ENCODE measurements at regions not wholly inside any gene's neighbourhood (a gene's known extent, or its start where the extent isn't known, plus 50 kb on each side); places are given as distances from the start of the nearest gene placed in this dataset.

- Histone ChIP-seq H3K4me2 (ENCODE audit: insufficient read depth in 1 of 2, low read depth in 2 of 2, low read length in 2 of 2) (no peak overlapping the region), H3K9me3 (ENCODE audit: insufficient read depth in 2 of 2, low read depth in 1 of 2, low read length in 1 of 2) (peaks cover 11 to 14% of the 10 kb centered on the region in 2 experiments), H4K5ac (ENCODE audit: insufficient read length, low read depth, low read length) (no peak overlapping the region), H3K79me2 (ENCODE audit: control insufficient read depth in 1 of 2, insufficient read depth in 2 of 2, low read length in 2 of 2) (no peaks in the 10 kb centered on the region), H3K18ac (ENCODE audit: extremely low read depth, low read length) (no peak overlapping the region), H3K27me3 (replicated peaks in 1 of 4; ENCODE audit: control insufficient read depth in 3 of 4, extremely low read depth in 1 of 4, insufficient read depth in 3 of 4, low read length in 3 of 4) (no peaks in the 10 kb centered on the region), H3K4me3 (ENCODE audit: extremely low read depth in 1 of 4, insufficient read depth in 2 of 4, low read depth in 3 of 4, low read length in 4 of 4) (no peak overlapping the region), H3K9ac (replicated peaks in 1 of 4; ENCODE audit: extremely low read depth in 1 of 4, low read depth in 3 of 4, low read length in 3 of 4) (no peak overlapping the region), H4K20me1 (replicated peaks in 1 of 2; ENCODE audit: control insufficient read depth in 1 of 2, insufficient read depth in 2 of 2, low read length in 2 of 2) (no peaks in the 10 kb centered on the region), H2BK20ac (ENCODE audit: low read length) (no peak overlapping the region), H3K23ac (ENCODE audit: insufficient read length) (no peak overlapping the region), H2BK5ac (ENCODE audit: low read depth, low read length) (no peak overlapping the region), H2AK5ac (ENCODE audit: low read depth, low read length) (no peak overlapping the region), H2BK15ac (ENCODE audit: low read length) (no peak overlapping the region), H3K14ac (ENCODE audit: insufficient read length) (no peak overlapping the region), H4K91ac (replicated peaks; ENCODE audit: insufficient read length, low read length) (no peak overlapping the region), H3K79me1 (ENCODE audit: low read depth, low read length) (no peaks in the 10 kb centered on the region), H4K8ac (ENCODE audit: extremely low read depth, insufficient read depth, low read length) (no peak overlapping the region), H3K4me1 (replicated peaks in 1 of 4; ENCODE audit: control insufficient read depth in 3 of 4, insufficient read depth in 4 of 4, low read length in 3 of 4) (peaks cover 0 to 3% (median 0%) of the 10 kb centered on the region in 4 experiments; a peak in 1 of 7 replicates), H2BK12ac (ENCODE audit: low read depth, low read length) (no peak overlapping the region), H2BK120ac (replicated peaks; ENCODE audit: low read depth, low read length) (no peak overlapping the region), H3K36me3 (ENCODE audit: control insufficient read depth in 2 of 4, insufficient read depth in 4 of 4, low read length in 3 of 4) (0 out of 8 replicates have a peak, but pooled peaks cover 0 to 2% (median 1%) of the 10 kb centered on the region in 4 experiments), H3K4ac (replicated peaks; ENCODE audit: insufficient read length, low read depth, low read length) (no peak overlapping the region), H3K56ac (replicated peaks; ENCODE audit: insufficient read length, low read depth, low read length) (no peak overlapping the region), H3K27ac (ENCODE audit: low read depth, low read length) (no peak overlapping the region), H3K23me2 (ENCODE audit: low read depth, low read length) (no peaks in the 10 kb centered on the region), H2AFZ (ENCODE audit: low read length) (no peak overlapping the region)
- ChIA-PET POLR2A (ENCODE audit: partially characterized antibody) (no interaction called here), CTCF (ENCODE audit: partially characterized antibody) (interaction anchor here (0.6 to 5.6 kb wide), 25 partner anchors 9 to 437 kb away, joined by 3 to 107 read pairs (median 4); partner anchors contain the start of gene CCDC68)
- FAIRE-seq, result no peak
- 94% methylated on average over 6 of the region's 6 CpGs; no CpG with 5 or more reads in 1 of the 2 experiments for WGBS, 2 experiments (ENCODE audit: extremely low coverage in 1 of 2, insufficient coverage in 1 of 2, insufficient read length in 1 of 2, insufficient replicate concordance in 2 of 2, low coverage in 1 of 2, low lambda C conversion rate in 2 of 2, missing lambda C conversion rate in 1 of 2)
- TF ChIP-seq SAP30 (IDR thresholded peaks at IDR 0.05; ENCODE audit: insufficient read depth, insufficient replicate concordance, low read length) (no peak), KDM4A (IDR thresholded peaks at IDR 0.05; ENCODE audit: low read depth, low read length, severe bottlenecking) (no peak)
- no peak for DNase-seq (ENCODE audit: low read depth in 1 of 2, low spot score in 2 of 2)
Observed at GRCh38 chr18:54672109-54672508, 81.1 kb downstream of the DYNAP start.

Measured in H1 (cell line).